ENCODE measurements at regions not wholly inside any gene's neighbourhood (a gene's known extent, or its start where the extent isn't known, plus 50 kb on each side); places are given as distances from the start of the nearest gene placed in this dataset.
A peak's percentile ranks its signal among the peaks of the same experiment; 100 is the strongest.
"Not testable (repeated sequence)": the region's sequence is repeated elsewhere in the genome, so short reads cannot be mapped to it uniquely, and the experiment has no call there.

- no peak for DNase-seq
Observed at GRCh38 chr2:117555965-117556364, 258.5 kb upstream of the DDX18 start.

GRCh38 chr2:117557626-117558025 lies 256.9 kb upstream of the DDX18 start:
- no peak for DNase-seq

GRCh38 chr2:117562654-117563053 lies 251.8 kb upstream of the DDX18 start:
- peak; percentile 11 for DNase-seq

GRCh38 chr2:117571590-117572349 lies 242.7 kb upstream of the DDX18 start:
- DNase-seq, result no peak

GRCh38 chr2:117587310-117587709 lies 227.2 kb upstream of the DDX18 start:
- no peak for DNase-seq

GRCh38 chr2:117603060-117603459 lies 211.4 kb upstream of the DDX18 start:
- DNase-seq, result peak; percentile 7

GRCh38 chr2:117603567-117603966 lies 210.9 kb upstream of the DDX18 start:
- peak; percentile 13 for DNase-seq

GRCh38 chr2:117607202-117607601 lies 207.3 kb upstream of the DDX18 start:
- no peak for DNase-seq

GRCh38 chr2:117613101-117613500 lies 201.4 kb upstream of the DDX18 start:
- no peak for DNase-seq

GRCh38 chr2:117614296-117614695 lies 200.2 kb upstream of the DDX18 start:
- DNase-seq, result no peak

GRCh38 chr2:117614823-117615534 lies 199.5 kb upstream of the DDX18 start:
- DNase-seq, result no peak

GRCh38 chr2:117618607-117619006 lies 195.9 kb upstream of the DDX18 start:
- no peak for DNase-seq

GRCh38 chr2:117621326-117621725 lies 193.2 kb upstream of the DDX18 start:
- DNase-seq, result no peak

- not testable (repeated sequence) for DNase-seq
Observed at GRCh38 chr2:117623175-117623574, 191.3 kb upstream of the DDX18 start.

- peak; percentile 10 for DNase-seq
Observed at GRCh38 chr2:117631152-117631945, 183.1 kb upstream of the DDX18 start.

GRCh38 chr2:117635481-117635880 lies 179.0 kb upstream of the DDX18 start:
- DNase-seq, result no peak

- DNase-seq, result no peak
Observed at GRCh38 chr2:117639401-117639800, 175.1 kb upstream of the DDX18 start.

- no peak for DNase-seq
Observed at GRCh38 chr2:117644403-117644802, 170.1 kb upstream of the DDX18 start.

GRCh38 chr2:117645458-117645857 lies 169.0 kb upstream of the DDX18 start:
- no peak for DNase-seq

GRCh38 chr2:117646099-117646498 lies 168.4 kb upstream of the DDX18 start:
- no peak for DNase-seq

- no peak for DNase-seq
Observed at GRCh38 chr2:117646872-117647271, 167.6 kb upstream of the DDX18 start.

GRCh38 chr2:117656546-117656945 lies 157.9 kb upstream of the DDX18 start:
- no peak for DNase-seq

- no peak for DNase-seq
Observed at GRCh38 chr2:117661619-117662018, 152.9 kb upstream of the DDX18 start.

- no peak for DNase-seq
Observed at GRCh38 chr2:117674172-117674571, 140.3 kb upstream of the DDX18 start.

Data from eye (tissue), 1 donor.